Activated CD4-positive, alpha-beta T cell treated with anti-CD3 and anti-CD28 coated beads, Interleukin-2, amount 50 U/mL, for 4 hours (primary cell): ENCODE measurements at regions not wholly inside any gene's neighbourhood (a gene's known extent, or its start where the extent isn't known, plus 50 kb on each side); places are given as distances from the start of the nearest gene placed in this dataset.
"Not testable (repeated sequence)": the region's sequence is repeated elsewhere in the genome, so short reads cannot be mapped to it uniquely, and the experiment has no call there.

Experiments used
- DNase-seq, 2 experiments: peaks; one replicate each; pipeline ENCODE4 v3.0.0-alpha.2; 2020

DNA sequence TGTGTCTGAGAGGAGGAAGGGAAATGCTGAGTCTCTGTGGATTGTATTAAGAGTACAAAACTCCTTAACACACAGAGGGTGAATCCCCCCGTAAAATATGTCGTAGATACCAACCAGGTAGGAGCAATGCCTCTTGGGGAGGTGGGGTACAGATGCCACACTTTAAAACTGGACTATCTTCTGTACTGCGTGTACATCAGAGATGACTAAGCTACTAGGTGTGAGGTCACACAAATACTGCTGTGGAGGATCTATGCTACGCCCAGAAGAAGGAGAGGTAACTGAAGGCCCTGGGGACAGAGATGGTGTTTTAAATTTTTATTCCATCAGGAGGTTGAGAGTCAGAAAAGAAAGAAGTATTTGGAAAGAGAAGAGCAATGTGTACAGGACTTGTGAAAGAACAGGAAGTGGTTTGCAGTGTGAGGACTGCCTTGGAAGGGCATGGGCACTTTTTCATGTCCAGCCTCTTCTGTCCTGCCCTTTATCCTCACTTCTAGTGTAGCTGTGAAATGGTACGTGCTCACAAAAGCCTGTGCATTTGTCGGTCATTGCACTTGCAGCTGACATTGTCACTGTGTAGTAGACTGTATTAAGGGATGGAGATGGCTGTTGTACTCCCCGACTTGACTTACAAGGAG lies 287.8 kb upstream of the CHRM3 start:
- DNase-seq = no peak

GRCh38 chr1:239091537-239091936 lies 294.8 kb upstream of the CHRM3 start:
- DNase-seq = no peak

DNA sequence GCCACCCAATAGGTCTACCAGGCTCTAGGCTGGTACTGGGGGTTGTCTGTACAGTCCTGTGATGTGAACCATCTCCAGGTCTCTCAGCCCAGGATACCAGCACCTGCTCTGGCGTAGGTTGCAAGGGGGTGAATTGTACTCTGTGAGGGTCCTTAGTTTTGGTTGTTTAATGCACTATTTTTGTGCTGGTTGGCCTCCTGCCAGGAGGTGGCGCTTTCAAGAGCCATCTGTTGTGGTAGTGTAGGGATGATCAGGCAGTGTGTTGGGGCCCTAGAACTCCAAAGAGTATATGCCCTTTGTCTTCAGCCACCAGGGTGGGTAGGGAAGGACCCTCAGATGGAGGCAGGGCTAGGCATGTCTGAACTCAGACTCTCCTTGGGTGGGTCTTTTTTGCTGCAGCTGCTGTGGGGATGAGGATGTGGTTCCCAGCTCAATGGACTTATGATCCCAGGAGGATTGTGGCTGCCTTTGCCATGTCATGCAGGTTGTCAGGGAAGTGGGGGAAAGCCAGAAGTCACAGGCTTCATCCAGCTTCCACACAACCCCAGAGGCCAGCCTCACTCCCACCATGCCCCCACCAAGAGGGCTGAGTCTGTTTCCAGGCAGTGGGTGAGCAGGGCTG lies 301.8 kb upstream of the CHRM3 start:
- no peak for DNase-seq

GRCh38 chr1:239081947-239082346 lies 304.4 kb upstream of the CHRM3 start:
- not testable (repeated sequence) for DNase-seq

- no peak for DNase-seq
Observed at GRCh38 chr1:239067480-239067879, 318.9 kb upstream of the CHRM3 start.

- DNase-seq = no peak
Observed at GRCh38 chr1:239067058-239067457, 319.3 kb upstream of the CHRM3 start.

DNA sequence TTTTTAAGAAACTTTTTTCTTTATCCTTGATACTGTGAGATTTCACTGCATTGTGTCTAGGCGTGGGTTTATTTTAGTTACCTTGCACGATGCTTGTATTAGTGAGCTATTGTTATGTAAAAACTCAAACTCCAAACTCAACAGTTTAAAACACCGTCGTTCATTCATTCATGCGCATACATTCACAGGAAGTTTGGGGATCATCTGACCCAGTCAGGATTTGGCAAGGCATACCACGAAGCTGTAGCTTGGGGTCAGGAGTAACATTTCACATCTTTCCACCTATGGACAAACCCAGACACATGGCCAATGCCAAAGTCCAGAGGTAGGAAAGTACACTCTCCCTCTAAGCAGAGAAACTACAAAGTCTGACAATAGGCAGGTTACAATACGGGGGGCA lies 324.6 kb upstream of the CHRM3 start:
- no peak for DNase-seq

GRCh38 chr1:239058190-239058589 lies 328.2 kb upstream of the CHRM3 start:
- DNase-seq = no peak

DNA sequence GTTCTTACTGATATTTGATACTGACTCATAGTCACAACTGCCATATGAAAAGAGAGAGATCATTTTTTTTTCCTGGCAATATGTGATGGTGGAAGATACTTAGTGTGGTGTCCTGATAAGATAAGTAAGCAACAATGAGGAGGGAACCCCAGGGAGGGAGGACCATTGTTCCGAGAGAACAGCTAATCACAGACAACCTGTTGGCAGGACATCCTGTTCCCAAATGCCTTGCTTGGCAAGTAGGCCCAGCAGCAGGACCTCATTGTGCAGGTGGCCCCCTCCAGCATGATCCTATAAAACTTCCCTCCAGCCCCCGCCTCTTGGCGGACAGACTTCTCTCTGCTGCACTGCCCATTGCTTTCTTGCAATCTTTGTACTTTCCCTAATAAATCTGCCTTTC lies 329.4 kb upstream of the CHRM3 start:
- DNase-seq = no peak

DNA sequence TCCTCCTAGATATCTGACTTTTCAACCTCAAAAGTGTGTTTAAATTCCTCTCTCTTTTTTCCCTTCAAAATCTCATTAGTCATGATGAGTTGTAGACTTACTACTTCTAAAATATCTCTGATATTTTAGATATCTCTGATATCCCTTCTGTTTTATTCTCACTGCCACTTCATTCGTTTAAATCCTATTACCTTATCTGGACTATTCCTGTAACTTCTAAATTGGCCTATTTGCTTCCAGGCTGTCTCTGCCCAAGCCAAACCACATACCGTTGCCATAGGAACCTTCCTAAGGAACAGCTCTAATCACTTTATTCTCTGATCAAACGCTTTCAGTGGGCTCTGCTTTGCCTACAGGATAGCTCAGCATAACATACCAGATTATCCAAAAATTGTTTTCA lies 333.1 kb upstream of the CHRM3 start:
- no peak for DNase-seq

GRCh38 chr1:239049571-239049970 lies 336.8 kb upstream of the CHRM3 start:
- DNase-seq = no peak

DNA sequence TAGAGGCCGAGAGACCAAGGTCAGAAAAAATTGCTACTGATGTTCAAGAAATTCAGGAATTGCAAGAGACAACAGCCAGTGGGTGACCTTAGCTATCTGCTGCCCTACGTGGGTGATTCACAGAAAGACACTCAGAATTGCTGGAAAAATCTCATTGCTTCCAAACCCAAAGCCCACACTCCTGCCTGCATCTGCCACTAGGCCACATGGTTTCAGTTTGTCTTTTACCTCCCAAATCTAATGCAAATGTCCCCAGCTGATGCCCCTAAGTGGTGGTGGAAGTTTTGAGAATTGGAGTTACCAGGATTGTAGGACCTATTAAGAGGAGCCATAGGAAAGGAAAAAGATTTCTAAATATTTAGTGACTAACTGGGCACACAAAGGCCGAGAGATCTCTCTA lies 341.5 kb upstream of the CHRM3 start:
- DNase-seq = no peak

GRCh38 chr1:239040523-239040922 lies 345.8 kb upstream of the CHRM3 start:
- no peak for DNase-seq

GRCh38 chr1:239031310-239031709 lies 355.1 kb upstream of the CHRM3 start:
- no peak for DNase-seq

DNA sequence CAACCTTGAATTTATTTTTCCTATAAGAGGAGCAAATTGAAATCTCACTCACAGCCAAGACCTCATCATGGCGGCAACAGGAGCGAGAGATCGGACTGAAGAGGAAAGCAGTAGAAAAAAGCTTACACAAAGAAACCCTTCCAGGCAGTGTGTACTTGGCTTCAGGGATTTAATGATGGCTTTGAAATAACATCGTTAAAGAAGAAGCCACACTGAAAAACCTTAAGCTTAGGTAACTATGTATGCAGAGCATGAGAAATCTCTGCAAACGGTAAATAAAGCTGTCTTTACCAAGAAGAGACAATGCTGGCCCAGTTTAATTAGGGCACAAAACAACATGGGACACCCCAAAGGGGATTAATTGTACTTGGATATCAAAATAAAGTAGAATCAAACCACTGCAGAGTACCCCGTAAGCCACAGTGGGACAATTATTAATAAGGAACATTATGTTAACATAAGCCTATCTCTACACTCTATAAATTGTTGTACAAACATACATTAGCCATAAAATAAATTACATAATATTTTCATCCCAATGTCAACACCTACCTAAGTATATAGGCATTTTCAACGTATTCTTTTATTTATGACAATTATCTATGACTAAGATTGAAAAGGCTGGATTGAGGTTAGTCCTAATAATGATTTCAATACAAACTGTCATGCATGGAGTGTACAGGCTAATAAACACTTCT lies 360.2 kb upstream of the CHRM3 start:
- no peak for DNase-seq

GRCh38 chr1:239025223-239025622 lies 361.1 kb upstream of the CHRM3 start:
- no peak for DNase-seq

DNA sequence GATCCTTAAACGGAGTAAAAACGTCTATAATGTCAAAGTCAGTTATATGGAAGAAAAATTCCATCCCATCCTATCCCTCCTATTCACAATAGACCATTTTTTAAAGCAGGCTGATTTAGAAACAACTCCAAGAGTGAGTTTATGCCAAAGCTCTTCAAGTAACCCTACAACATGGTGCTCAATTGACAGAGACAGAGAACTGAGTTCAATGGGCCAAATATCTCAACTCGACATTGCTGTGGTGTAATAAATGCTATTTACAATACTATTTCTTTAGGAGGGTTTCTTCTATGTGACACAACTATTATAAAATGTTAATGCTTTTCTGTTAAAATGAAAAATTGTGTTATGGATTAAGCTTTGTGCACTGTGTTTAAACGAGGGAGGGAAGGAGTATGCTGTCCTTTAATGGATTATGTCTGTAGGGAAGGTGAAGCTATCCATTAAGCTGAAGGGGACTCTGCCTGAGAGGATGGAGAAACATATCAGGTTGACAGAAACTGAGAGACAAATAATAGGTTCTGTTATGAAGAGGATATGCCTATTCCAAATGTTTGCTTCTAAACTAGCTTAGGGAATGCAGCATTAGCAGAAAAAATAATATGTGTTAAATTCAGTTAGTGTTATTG lies 362.5 kb upstream of the CHRM3 start:
- no peak for DNase-seq

- no peak for DNase-seq
Observed at GRCh38 chr1:239016337-239016736, 370.0 kb upstream of the CHRM3 start.

GRCh38 chr1:239011382-239011781 lies 375.0 kb upstream of the CHRM3 start:
- DNase-seq = no peak

DNA sequence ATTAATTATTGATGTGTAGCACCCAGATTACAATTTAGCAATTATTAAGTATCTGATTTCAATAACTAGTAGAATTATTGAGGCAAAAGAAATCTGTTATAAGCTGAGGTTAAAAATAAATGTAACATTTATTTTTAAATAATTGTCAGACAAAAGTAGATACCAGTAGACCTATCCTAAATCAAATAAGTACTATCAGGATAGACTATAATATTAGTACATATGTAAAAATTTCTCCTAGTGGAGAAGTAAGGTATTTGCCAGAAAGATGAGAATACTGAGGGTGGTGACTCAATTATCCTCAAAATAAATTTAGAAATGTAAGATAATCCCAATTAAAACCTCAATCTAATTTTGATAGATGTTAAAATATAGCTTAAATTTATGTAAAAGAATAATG lies 377.8 kb upstream of the CHRM3 start:
- no peak for DNase-seq

DNA sequence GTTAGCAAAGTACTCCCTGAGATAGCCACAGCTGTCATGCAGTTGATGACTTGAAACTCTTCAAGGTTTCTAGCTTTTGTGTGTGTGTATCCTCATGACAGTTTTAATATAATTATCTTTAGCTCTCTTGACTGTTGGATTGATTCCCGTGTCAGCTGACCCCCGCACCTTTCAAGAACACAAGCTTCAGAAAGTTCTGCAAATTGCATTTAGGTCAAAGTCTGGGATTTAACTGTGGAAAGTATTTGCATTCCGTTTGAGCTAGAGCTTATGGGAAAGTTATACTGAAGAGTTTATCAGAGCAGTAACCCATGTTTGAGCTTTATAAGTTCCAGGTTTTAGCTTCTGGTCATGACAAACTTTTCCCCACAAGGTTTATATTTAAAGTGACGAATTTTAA lies 380.1 kb upstream of the CHRM3 start:
- no peak for DNase-seq

GRCh38 chr1:238999944-239000343 lies 386.4 kb upstream of the CHRM3 start:
- no peak for DNase-seq

DNA sequence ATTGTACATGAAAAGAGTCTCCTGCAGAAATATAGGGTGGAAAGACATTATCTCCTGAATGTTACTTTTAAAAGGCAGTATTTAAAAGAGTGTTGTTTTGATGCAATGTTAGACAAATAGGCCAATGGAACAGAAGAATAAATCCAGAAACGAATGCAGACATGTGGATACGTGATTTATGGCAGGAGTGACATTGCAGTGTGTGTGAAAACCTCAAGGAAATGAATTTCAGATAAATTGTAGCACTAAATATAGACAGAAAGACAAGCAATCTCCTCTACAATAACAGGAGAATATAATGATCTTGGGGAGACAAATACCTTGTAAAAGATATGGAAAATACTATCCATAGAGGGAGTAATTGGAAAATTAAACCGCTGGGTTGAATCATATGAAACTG lies 387.8 kb upstream of the CHRM3 start:
- DNase-seq = no peak
